ENCODE measurements at regions not wholly inside any gene's neighbourhood (a gene's known extent, or its start where the extent isn't known, plus 50 kb on each side); places are given as distances from the start of the nearest gene placed in this dataset.

DNA sequence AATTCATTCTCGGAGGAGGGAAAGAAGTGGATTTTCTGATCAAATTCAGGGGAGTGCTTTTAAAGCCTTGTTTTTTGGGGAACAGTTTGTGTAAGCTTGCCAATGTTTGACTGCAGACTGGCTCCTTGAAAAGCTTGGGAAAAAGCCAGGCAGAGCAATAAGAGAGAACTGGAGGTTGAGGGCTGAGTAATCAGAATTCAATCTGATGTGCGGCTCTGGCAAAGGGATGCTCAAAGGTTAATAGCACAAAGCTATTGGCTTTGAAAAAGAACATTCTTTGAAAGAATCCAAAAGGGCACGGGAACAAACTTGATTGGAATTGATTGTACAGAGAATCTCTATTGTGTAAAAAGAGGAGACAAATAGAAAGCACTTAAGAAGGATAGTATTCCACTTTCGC lies 279.3 kb downstream of the YTHDC2 start:
- no peaks in the 10 kb centered on the region for H3K36me3 ChIP-seq (ENCODE audit: control insufficient read depth, insufficient read depth, low read length)
- H3K4me1 ChIP-seq (ENCODE audit: control insufficient read depth, insufficient read depth, low read length), result no peaks in the 10 kb centered on the region
- TF ChIP-seq, protein P1, sequence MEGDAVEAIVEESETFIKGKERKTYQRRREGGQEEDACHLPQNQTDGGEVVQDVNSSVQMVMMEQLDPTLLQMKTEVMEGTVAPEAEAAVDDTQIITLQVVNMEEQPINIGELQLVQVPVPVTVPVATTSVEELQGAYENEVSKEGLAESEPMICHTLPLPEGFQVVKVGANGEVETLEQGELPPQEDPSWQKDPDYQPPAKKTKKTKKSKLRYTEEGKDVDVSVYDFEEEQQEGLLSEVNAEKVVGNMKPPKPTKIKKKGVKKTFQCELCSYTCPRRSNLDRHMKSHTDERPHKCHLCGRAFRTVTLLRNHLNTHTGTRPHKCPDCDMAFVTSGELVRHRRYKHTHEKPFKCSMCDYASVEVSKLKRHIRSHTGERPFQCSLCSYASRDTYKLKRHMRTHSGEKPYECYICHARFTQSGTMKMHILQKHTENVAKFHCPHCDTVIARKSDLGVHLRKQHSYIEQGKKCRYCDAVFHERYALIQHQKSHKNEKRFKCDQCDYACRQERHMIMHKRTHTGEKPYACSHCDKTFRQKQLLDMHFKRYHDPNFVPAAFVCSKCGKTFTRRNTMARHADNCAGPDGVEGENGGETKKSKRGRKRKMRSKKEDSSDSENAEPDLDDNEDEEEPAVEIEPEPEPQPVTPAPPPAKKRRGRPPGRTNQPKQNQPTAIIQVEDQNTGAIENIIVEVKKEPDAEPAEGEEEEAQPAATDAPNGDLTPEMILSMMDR (IDR thresholded peaks at IDR 0.05), result no peak
- no peak for TF ChIP-seq POLR2AphosphoS5 (IDR thresholded peaks at IDR 0.05; ENCODE audit: low read depth, low read length)
- no peak for TF ChIP-seq SIN3A (IDR thresholded peaks at IDR 0.05; ENCODE audit: borderline replicate concordance, insufficient read depth, low read depth, low read length)
- TF ChIP-seq, protein P2, sequence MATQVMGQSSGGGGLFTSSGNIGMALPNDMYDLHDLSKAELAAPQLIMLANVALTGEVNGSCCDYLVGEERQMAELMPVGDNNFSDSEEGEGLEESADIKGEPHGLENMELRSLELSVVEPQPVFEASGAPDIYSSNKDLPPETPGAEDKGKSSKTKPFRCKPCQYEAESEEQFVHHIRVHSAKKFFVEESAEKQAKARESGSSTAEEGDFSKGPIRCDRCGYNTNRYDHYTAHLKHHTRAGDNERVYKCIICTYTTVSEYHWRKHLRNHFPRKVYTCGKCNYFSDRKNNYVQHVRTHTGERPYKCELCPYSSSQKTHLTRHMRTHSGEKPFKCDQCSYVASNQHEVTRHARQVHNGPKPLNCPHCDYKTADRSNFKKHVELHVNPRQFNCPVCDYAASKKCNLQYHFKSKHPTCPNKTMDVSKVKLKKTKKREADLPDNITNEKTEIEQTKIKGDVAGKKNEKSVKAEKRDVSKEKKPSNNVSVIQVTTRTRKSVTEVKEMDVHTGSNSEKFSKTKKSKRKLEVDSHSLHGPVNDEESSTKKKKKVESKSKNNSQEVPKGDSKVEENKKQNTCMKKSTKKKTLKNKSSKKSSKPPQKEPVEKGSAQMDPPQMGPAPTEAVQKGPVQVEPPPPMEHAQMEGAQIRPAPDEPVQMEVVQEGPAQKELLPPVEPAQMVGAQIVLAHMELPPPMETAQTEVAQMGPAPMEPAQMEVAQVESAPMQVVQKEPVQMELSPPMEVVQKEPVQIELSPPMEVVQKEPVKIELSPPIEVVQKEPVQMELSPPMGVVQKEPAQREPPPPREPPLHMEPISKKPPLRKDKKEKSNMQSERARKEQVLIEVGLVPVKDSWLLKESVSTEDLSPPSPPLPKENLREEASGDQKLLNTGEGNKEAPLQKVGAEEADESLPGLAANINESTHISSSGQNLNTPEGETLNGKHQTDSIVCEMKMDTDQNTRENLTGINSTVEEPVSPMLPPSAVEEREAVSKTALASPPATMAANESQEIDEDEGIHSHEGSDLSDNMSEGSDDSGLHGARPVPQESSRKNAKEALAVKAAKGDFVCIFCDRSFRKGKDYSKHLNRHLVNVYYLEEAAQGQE (IDR thresholded peaks at IDR 0.05; ENCODE audit: insufficient read depth in 1 of 2, low read depth in 2 of 2, low read length in 1 of 2), result no peak
- TF ChIP-seq TCF7L2 (IDR thresholded peaks at IDR 0.05; ENCODE audit: low read depth, low read length), result no peak
- no peak overlapping the region for H3K4me3 ChIP-seq (ENCODE audit: low read depth in 2 of 2, low read length in 2 of 2)
- no peaks in the 10 kb centered on the region for H3K27me3 ChIP-seq (ENCODE audit: control insufficient read depth, insufficient read depth, low read length)
- H3K9me3 ChIP-seq (ENCODE audit: control insufficient read depth, insufficient read depth, low read depth, low read length), result no peaks in the 10 kb centered on the region
- no TSS peak for BruUV-seq (replicated peaks)
- H3K27ac ChIP-seq (ENCODE audit: low read length), result no peak overlapping the region
- intact Hi-C loops (cut with micrococcal nuclease; ENCODE audit: unreplicated experiment), result no loop called here
- in situ Hi-C loops (cut with HindIII; ENCODE audit: low pct_unique_long_range_greater_than_20kb, low sequenced_read_pairs), result no loop called here
- CTCF ChIA-PET, result no interaction called here
- POLR2A ChIA-PET, result no interaction called here
- DNase-seq (ENCODE audit: low read depth, low spot score), result no peak
- ATAC-seq, result no peak

DNA sequence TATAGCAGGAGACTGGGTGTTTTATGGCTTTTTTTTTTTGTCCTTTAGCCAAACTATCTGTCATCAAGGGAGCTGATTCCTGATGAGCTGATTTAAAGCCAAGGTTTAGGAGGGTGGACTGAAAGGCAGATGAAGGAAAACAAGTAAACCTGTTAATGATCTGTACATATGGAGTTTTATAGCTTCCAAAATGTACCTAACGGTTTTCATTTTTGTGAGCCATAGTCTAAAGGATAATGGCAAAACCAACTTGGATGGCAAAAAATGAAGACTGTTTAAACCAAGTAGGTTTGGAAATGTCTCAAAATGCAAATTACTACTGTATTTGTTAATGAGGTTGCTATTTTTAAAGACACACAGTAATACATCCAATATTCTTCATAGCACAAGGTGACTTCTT lies 281.5 kb downstream of the YTHDC2 start:
- no peaks in the 10 kb centered on the region for H3K36me3 ChIP-seq (ENCODE audit: control insufficient read depth, insufficient read depth, low read length)
- no peaks in the 10 kb centered on the region for H3K27me3 ChIP-seq (ENCODE audit: control insufficient read depth, insufficient read depth, low read length)
- ATAC-seq (no peak), DNase-seq (ENCODE audit: low read depth, low spot score) (no peak)
- no peak overlapping the region for H3K4me3 ChIP-seq (ENCODE audit: low read depth in 2 of 2, low read length in 2 of 2)
- in situ Hi-C loops (cut with HindIII; ENCODE audit: low pct_unique_long_range_greater_than_20kb, low sequenced_read_pairs), result no loop called here
- H3K9me3 ChIP-seq (ENCODE audit: control insufficient read depth, insufficient read depth, low read depth, low read length), result no peaks in the 10 kb centered on the region
- ChIA-PET CTCF (no interaction called here), POLR2A (no interaction called here)
- intact Hi-C loops (cut with micrococcal nuclease; ENCODE audit: unreplicated experiment), result no loop called here
- TF ChIP-seq, protein P2 (IDR thresholded peaks at IDR 0.05; ENCODE audit: insufficient read depth in 1 of 2, low read depth in 2 of 2, low read length in 1 of 2), result no peak
- BruUV-seq (replicated peaks), result no TSS peak
- H3K27ac ChIP-seq (ENCODE audit: low read length), result no peak overlapping the region
- no peaks in the 10 kb centered on the region for H3K4me1 ChIP-seq (ENCODE audit: control insufficient read depth, insufficient read depth, low read length)

All from Panc1 (cell line).